NCI-H526 treated with DMSO at 0.1 percent for 48 hours (cell line): ENCODE measurements at regions not wholly inside any gene's neighbourhood (a gene's known extent, or its start where the extent isn't known, plus 50 kb on each side); places are given as distances from the start of the nearest gene placed in this dataset.

Experiments
- DNase-seq: peaks from one replicate; lab custom pipeline; 2025; lab: John Stamatoyannopoulos, UW

DNA sequence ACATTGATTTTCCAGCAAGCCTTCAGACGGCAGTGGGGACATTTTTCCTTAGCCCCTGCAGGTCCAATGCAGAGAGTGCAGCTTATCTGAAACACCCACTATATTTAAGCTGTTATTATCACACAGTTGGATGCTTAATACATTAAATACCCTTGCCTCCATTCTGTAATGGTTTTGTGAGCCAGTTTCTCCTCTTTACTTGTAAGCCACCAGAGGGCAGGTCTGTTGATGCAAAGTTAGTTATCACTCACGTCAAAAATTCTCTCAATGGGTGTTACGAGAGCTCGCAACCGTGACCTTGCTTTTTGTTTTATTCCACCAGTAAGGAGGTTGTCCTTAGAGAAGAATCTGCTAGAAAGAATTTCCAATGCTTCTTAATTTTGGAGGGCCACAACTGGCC, 189.8 kb downstream of the INSIG2 start:
- no peak for DNase-seq

DNA sequence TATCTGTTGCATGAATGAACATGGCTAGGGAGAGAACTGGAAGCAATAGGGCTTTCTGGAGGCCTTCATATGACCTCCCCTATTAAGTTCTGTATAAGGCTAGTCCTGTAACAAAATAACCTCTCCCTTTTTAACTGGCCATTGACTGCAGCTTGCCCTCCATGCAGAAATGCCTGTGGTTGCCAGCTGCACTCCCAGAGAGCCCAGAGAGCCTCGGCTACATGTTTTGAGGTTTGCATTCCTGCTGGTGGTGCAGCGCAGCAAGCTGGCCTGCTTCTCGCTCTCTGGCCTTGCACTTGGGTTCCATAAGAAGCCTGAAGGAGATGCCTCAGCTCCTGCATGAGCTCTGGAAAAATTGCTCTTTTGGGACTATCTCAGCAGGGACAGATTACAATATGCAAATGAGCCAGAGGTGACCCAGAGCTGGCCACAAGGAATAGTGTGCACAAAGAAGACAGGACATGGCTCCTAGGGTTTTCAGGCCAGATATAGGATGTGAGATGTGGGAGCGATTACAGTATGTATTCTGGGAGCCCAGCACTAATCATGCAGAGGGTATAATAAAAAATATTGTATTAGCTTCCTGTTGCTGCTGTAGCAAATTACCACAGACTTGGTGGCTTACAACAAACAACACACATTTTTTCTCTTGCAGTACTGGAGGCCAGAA, 186.7 kb downstream of the INSIG2 start:
- DNase-seq, result no peak

DNA sequence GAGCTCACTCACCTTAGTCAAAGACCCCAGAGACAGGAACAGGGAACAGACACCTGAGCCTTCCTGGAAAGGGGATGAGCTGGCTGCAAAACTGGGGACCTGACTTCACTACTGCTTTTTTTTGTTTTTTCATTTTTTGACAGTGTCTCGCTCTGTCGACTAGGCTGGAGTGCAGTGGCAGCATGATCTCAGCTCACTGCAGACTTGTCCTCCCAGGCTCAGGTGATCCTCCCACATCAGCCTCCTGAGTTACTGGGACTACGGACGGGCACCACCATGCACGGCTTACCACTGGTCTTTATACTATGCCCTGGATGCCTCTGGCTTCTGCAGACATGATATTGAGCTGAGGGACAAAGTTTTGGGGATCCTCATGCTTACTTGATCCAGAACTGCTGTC, 184.1 kb downstream of the INSIG2 start:
- no peak for DNase-seq

DNA sequence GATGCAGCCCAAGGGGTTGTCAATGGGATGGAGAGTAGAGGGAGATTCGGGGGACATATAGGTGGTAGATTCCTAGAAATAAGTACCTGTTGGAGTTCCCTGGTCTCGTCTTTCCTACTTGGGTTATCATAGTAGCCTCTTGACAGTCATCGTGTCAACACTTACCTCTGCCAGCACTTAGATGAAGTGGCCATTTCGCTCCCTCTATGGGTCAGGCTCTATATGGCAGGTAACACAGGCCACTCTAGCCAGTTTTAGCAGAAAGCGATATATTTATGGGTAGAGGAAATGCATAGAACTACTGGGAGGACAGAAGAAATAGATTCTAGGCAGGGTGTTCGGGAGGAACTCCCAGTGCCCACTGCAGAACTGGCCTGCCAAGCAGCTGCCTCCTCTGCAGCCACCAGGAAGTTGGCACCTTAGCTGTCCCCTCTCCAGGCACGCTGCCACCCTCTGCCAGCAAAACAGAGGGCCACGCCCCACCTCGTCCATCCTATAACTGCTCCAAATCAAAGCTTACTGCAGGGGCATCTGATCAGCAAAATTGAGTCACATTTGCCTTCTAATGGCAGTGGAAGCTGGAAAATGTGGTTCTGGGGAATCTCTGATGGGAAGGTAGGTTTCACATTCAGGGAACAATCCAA, 181.3 kb downstream of the INSIG2 start:
- no peak for DNase-seq

GRCh38 chr2:118268268-118268667, 180.0 kb downstream of the INSIG2 start:
- DNase-seq, result no peak

DNA sequence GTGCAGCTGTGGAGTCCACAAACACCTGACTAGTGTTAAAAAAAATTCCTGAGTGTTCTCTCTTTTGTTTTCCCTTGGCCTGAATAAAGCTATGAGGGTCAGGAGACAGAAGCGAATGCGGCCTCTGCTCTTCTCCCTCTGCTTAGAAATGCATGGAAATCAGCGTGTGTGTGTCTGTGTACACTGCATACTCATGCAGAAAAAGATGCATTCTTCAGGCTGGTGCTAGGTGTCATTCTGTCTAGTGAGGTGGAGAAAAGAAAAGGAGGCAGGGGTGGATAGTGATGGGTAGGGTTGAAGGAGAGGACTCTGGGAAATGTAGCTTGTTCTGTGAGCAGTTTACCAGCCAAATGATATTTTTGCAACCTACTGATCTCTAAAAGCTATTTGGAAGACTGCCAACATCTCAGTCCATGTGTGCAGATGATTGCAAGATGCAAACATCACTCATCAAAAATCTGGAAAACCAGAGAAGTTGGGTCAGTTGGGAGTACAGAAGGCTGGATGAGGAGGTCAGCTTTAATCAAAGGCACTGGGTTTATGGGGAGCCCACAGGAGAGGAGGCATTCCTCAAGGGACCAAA, 177.7 kb downstream of the INSIG2 start:
- no peak for DNase-seq

DNA sequence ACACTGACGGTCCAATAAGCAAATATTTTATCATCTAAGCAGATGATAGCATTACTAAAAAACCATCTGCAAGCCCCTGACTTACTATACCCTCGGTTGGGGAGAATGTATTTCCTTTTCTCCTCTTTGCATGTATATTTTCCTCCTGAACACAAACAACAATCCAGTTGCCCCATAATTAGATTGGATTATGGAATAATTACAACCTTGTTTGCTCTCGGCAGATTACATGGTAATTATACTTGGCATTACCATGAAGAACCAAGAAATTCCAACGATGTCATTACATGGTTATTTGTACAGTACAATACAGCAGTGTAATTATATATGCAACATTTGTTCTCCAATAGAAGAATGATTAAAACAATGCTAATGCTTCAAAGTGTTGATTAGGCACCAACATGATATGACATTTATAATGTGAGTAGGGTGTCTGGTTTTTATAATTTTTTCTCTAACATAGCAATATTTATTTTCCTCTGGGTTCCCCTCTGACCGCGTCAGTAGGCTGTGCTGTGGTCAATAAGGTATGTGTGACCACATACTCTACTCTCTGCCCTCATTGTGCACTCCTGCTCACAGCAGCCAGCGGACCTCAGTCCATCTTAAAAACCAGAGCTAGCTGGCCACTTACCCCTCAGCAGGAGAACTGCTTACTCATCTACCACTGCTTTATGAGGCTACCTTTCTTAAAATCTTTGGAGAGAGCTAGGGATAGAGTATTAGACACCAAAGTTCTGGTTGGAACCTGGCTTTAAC, 176.1 kb downstream of the INSIG2 start:
- DNase-seq, result no peak

GRCh38 chr2:118257696-118258095, 169.4 kb downstream of the INSIG2 start:
- DNase-seq, result no peak

- DNase-seq, result no peak
Measured at GRCh38 chr2:118255771-118256372, 167.6 kb downstream of the INSIG2 start.

DNA sequence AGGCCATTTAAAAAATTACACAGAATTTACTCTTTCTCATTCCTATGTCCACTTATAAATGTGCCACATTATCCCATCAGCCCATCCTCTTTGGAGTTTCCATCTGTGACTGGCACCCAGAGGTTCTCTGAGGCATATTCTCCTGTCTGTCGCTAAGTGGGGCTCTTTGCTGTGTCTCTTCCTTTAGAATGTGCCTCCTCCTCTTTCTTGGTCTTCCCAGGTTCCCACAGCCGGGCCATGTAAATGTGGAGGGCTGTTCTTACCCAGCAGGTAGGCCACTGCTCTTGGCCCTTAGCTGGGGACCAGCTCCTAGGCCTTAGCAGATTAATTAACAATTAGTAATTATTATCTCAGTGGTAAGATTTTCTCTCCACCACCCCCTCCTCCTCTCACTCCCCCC, 167.0 kb downstream of the INSIG2 start:
- no peak for DNase-seq

DNA sequence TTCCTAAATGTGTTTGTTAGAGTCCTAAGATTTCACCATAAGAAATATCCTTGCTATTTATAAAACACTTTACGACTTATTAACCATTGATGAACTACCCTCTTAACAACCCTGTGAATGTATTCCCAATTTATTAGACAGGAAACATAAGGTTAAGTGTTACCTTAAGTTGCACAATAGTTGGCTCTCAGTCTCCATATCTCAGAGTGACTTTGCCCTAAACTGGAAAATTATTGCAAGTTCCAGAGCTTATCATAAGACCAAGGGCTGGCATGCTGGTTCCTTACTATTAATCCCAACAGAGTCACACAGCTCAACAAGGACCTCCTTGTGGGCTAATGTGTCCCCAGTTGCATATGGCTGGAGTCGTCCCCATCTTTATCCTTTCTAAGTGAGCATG, 165.8 kb downstream of the INSIG2 start:
- DNase-seq, result no peak

GRCh38 chr2:118251427-118251826, 163.2 kb downstream of the INSIG2 start:
- no peak for DNase-seq

- DNase-seq, result no peak
Measured at GRCh38 chr2:118250463-118250862, 162.2 kb downstream of the INSIG2 start.

DNA sequence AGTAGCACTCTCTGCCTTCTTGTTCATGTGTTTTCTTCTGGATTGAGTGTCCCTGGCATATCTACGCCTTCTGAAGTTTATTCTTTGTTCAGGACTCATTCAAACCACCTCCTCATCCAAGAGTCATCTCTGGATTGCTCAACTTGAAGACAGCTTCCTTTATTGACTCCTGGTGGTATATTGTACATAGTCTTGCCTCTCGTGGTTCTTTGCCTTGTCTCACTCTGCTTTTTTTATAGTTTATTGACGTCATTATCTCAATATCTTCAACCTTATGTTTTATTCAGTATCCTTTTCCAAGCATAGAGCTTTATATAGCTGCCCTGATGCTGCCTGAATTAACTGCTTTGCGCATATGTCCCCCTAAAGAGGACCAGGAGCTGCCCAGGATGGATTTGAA, 161.7 kb downstream of the INSIG2 start:
- no peak for DNase-seq

GRCh38 chr2:118249531-118249930, 161.3 kb downstream of the INSIG2 start:
- DNase-seq, result no peak

- no peak for DNase-seq
Measured at GRCh38 chr2:118246726-118247125, 158.5 kb downstream of the INSIG2 start.

- DNase-seq, result no peak
Measured at GRCh38 chr2:118246079-118246478, 157.8 kb downstream of the INSIG2 start.

DNA sequence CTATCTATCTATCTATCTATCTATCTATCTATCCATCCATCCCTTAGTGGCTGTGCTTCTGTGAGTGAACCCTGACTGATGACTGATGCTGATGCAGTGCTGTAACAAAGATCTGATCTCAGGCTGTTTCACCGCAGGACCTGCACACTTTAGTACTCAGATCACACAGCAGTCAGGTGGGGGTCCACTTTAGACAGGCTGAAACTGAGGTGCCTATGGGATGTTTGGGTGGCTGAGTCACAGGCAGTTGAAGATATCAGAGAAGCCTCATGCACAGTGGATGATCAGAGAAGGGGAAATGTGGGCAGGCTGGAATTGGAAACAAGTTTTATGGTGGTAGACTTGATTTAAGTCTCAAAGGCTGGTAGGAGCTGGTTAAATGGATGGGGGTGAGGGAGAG, 156.4 kb downstream of the INSIG2 start:
- DNase-seq, result no peak

GRCh38 chr2:118243031-118243430, 154.8 kb downstream of the INSIG2 start:
- DNase-seq, result no peak

DNA sequence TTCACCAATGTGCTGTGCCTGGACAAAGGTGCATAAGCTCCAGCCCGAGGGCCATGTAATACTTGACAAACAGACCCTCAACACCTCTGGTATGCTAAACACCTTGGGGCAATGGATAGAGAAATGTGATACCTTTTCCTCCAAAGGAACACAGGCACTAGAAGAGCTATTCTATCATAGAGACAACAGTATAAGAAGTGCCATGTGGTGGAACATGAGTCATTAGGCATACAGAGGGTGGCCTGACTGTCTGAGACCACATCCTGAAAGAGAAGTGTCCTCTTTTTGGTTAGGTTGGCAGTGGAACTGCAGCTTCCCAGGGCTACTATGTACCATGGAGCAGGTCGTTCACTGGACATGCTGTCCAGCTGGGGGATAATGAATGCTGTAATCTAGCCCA, 153.9 kb downstream of the INSIG2 start:
- no peak for DNase-seq

DNA sequence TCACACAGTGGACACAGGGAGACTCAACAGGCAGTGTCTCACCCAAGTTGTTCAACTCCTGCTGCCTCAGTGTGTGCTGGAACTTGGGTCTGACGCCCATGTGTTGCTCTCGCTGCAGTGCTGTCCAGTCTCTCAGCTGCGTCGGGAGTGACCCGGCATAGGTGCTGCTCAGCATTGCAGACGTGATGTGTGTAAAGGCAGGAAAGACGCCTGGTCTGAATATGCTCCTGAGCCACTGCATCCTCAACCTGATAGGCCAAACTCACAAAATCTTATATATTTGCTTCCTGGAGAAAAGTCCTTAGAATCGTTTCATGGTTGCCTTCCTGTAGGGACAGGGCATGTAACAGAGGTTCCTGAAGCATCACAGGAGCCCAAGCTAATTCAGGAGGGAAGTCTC, 152.9 kb downstream of the INSIG2 start:
- no peak for DNase-seq

DNA sequence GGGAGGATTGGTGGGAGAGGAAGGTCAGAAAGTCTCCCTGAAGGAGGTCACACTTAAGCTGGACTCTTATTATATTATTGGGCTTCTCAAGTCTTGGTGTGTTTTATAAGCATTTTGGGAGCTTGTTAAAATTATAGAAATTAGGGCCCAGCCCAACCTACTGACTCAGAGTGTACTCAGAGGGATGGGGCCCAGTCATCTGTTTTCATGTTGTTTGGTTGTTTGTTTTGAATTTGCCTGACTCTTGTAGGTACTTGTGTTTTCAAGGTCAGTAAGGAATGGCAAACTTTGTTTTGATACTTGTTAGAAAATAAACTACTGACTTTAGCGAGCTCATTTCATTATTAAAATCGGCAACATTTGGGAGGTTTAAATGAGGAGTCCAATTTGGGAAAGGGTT, 152.0 kb downstream of the INSIG2 start:
- no peak for DNase-seq

- DNase-seq, result no peak
Measured at GRCh38 chr2:118239284-118239683, 151.0 kb downstream of the INSIG2 start.
